Activated CD4-positive, alpha-beta T cell treated with anti-CD3 and anti-CD28 coated beads for 4 hours (primary cell): ENCODE measurements at regions not wholly inside any gene's neighbourhood (a gene's known extent, or its start where the extent isn't known, plus 50 kb on each side); places are given as distances from the start of the nearest gene placed in this dataset.
"Not testable (repeated sequence)": the region's sequence is repeated elsewhere in the genome, so short reads cannot be mapped to it uniquely, and the experiment has no call there.

Source experiments
- DNase-seq, 2 donors: peaks; one replicate each; pipeline ENCODE4 v3.0.0-alpha.2; 2020

DNA sequence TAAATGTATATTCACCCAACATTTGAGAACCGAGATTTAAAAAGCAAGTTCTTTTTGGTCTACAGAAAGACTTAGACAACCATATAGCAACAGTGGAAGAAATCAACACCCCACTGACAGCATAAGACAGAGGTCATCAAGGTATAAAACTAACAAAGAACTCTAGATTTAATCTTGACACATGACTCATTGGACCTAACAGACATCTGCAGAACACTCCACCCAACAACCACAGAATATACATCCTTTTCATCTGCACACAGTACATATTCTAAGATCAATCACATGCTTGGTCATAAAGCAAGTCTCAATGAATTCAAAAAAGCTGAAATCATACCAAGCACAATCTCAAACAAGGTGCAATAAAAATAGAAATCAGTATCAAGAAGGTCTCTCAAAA is 65.8 kb downstream of the SPIN4 start:
- DNase-seq = no peak

- DNase-seq = no peak
These were observed 66.5 kb downstream of the SPIN4 start for GRCh38 chrX:63284659-63285058.

- DNase-seq = no peak
These were observed 67.8 kb downstream of the SPIN4 start for GRCh38 chrX:63283348-63283747.

GRCh38 chrX:63282828-63283227 is 68.3 kb downstream of the SPIN4 start:
- DNase-seq = no peak

DNA sequence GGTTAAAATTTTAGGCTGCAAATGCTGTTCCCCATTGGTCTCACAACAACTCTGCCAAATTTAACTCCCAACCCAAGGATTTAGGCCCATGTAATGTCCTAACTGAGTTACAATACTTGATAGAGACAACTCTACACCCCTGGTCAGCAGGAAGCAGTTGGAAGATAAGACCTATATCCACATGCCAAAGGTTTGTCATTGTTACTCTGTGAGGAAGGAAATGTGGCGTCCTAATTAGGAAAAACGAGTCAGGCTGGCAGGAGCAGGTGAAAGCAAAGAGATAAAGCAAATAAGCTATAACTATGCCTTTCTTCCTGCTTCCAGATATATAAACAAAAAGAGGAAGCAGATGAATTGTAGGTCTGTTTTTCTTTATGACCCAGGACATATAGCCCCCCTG is 69.1 kb downstream of the SPIN4 start:
- no peak for DNase-seq

DNA sequence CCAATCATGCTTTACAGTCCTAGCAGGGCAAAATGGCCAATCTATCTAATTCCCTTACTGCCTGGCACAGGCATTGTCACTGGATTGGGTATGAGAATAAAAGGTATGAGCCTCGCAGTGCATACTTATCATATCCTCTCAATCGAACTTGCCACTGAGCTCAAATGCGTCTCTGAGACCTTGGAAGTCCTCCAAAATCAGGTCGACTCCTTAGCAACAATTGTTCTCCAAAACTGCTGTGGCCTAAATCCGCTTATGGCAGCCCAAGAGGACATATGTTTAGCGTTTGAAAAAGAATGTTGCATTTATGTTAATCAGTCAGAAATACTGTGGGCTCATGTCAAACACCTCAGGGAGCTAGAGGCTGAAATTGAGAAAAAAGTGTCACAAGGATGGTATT is 69.7 kb downstream of the SPIN4 start:
- no peak for DNase-seq

DNA sequence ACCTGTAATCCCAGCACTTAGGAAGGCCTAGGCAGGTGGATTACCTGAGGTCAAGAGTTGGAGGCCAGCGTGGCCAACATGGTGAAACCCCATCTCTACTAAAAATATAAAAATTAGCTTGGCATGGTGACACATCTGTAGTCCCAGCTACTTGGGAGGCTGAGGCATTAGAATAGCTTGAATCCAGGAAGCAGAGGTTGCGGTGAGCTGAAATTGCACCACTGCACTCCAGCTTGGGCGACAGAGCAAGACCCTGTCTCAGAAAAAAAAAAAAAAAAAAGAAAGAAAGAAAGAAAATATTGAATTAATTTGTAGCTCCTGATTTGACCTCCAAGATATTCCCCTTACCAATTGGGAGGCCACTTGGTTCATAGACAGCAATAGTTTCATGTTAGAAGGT is 73.7 kb downstream of the SPIN4 start:
- DNase-seq = not testable (repeated sequence)

- peak in 1 of 2 donors; percentile 11 for DNase-seq
These were observed 76.0 kb downstream of the SPIN4 start for GRCh38 chrX:63275127-63275526.

DNA sequence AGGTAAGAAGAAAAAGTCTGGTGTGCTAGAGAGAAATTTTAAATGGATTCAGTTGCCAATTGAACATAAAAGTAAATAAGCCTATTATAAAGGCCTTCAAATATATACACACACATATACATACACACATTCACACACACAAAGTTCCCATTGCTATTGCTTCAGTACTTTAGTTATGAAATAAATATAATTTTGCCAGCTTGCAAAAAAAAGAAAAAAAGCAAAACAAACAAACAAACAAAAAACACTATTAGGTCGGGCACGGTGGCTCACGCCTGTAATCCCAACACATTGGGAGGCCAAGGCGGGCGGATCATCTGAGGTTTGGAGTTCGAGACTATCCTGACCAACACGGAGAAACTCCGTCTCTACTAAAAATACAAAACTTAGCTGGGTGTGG is 80.3 kb downstream of the SPIN4 start:
- no peak for DNase-seq

DNA sequence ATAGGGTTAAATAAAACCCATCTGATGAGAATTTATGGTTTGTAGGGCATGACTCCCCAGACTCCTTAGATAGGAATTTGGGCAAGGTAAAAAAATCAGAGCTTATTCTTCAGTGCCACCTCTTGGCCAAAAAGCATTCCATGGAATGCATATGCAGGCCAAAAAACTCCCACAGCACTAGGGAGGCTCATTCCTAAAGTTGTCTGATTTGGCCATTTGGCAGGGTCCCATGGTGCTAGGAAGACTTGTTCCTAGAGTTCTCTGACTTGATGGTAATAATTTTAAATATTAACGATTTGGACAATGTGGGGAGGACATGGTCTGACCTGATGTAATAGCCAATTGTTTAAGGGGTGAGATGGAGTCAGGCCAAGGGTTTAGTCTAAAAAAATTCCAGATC is 93.0 kb downstream of the SPIN4 start:
- no peak for DNase-seq

- DNase-seq = peak; percentile 2 to 42
These were observed 100.8 kb downstream of the SPIN4 start for GRCh38 chrX:63250253-63250868.

GRCh38 chrX:63242689-63243088 is 108.4 kb downstream of the SPIN4 start:
- DNase-seq = not testable (repeated sequence)

DNA sequence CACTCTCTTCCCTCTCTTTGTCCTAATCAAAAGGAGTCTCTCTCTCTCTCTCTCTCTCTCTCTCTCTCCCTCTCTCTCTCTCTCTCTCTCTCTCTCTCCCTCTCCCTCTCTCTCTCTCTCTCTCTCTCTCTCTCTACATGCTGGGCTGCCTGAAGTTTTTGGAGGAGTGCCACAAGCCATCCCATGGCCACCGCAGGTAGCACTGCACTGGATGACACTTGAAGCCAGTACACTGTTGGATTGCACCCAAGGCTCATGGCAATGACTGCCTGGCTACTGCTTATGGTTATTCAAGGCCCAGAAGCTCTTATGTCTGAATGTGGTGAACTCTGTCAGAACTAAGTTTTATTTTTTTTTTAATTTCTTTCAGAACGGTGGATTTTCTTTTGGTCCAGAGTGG is 115.2 kb downstream of the SPIN4 start:
- DNase-seq = not testable (repeated sequence)

DNA sequence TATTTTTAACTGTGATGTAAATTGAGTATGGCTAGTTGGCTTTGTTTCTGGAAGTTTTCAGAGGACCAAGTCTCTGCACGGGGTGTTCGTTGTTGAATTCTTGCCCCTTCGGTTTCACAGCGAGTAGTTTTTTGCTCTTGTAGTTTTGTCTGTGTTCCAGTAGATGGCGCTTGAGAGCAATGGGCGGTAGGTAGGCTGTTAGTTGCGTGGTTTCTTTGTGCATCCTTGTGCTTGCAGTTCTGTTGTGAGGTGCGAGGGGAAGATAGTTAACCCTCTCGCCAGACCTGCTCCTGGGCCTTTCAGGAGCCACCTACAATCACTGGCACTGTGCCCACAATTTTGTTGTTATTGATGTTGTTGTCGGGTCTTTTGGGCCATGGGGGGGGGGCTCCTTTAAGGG is 118.1 kb downstream of the SPIN4 start:
- DNase-seq = not testable (repeated sequence)

GRCh38 chrX:63218202-63218601 is 132.9 kb downstream of the SPIN4 start:
- not testable (repeated sequence) for DNase-seq

GRCh38 chrX:63217549-63217948 is 133.6 kb downstream of the SPIN4 start:
- not testable (repeated sequence) for DNase-seq

GRCh38 chrX:63209645-63210044 is 141.5 kb downstream of the SPIN4 start:
- DNase-seq = not testable (repeated sequence)

- not testable (repeated sequence) for DNase-seq
These were observed 142.0 kb downstream of the SPIN4 start for GRCh38 chrX:63209128-63209527.

DNA sequence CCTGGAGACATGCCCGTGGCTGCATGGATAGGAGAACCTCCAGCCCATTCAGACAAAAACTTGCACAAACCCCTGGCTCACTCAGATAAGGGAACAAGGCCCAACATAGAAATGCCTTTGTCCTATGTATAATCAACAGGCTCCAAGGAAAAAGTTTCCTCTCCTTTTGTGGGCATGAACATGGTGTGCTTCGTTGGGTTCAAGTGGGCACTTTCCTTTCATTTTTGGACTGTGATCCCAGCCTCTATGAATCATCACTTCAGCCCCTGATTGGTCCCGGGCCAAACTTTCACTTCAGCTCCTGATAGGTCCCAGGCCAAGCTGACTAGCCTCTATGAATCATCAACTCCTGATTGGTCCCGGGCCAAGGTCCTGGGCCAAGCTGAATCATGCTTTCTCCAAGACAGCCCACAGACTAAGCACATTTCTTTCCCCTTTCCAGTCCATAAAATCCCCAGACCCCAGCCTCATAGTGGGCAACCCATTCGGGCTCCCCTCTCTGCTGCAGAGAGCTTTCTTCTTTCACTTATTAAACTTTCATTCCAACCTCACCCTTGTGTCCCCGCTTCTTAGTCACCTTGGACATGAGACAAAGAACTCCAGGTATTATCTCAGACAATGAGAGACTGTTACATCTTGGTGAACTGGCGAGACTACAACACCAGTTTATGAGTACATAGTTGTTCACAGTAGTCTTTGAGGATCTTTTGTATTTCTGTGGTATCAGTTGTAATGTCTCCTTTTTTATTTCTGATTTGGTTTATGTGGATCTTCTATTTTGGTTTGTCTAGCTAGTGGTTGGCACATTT is 146.7 kb downstream of the SPIN4 start:
- DNase-seq = not testable (repeated sequence)

GRCh38 chrX:63201987-63202386 is 149.1 kb downstream of the SPIN4 start:
- not testable (repeated sequence) for DNase-seq

- not testable (repeated sequence) for DNase-seq
These were observed 152.4 kb downstream of the SPIN4 start for GRCh38 chrX:63198693-63199092.

GRCh38 chrX:63192366-63193041 is 158.6 kb downstream of the SPIN4 start:
- DNase-seq = not testable (repeated sequence)

DNA sequence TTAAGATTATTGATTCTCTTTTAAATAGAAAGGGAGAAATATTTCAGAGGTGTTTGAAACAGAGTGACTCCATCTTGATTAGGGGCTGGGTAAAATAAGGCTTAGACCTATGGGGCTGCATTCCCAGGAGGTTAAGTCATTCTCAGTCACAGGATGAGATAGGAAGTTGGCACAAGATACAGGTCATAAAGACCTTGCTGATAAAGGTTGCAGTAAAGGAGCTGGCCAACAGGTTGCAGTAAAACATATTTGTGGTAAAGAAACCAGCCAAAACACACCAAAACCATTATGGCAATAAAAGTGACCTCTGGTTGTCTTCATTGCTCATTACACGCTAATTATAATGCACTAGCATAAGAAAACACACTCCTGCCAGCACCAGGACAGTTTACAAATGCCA is 165.0 kb downstream of the SPIN4 start:
- DNase-seq = no peak

GRCh38 chrX:63179852-63180251 is 171.3 kb downstream of the SPIN4 start:
- DNase-seq = not testable (repeated sequence)
